Activated naive CD8-positive, alpha-beta T cell treated with anti-CD3 and anti-CD28 coated beads, Interleukin-2, amount 10 ng/mL, durations not matched to agents 7 days and 5 days (primary cell): ENCODE measurements at regions not wholly inside any gene's neighbourhood (a gene's known extent, or its start where the extent isn't known, plus 50 kb on each side); places are given as distances from the start of the nearest gene placed in this dataset.

Source experiments
- ATAC-seq: fragments of 150-1000 bp; cut with Tn5 transposase; one replicate; pipeline ENCODE4 v1.10.0; 2021; ENCODE audit warnings: low read depth, moderate library complexity
- POLR2A ChIA-PET: fragments of 350-600 bp; sonication (Branson Sonifier 250); formaldehyde crosslinking; loops from one replicate; lab custom pipeline; 2021; ENCODE audit warnings: antibody characterized with exemption; lab: Charles Lee
- DNase-seq: peaks from one replicate; pipeline ENCODE4 v3.0.0; 2021
- H3K27ac Mint-ChIP-seq: one replicate; pipeline ENCODE4 v1.8.0; 2022; ENCODE audit warnings: mild to moderate bottlenecking, mixed read lengths
- H3K27me3 Mint-ChIP-seq: one replicate; pipeline ENCODE4 v1.8.0; 2022; ENCODE audit warnings: mild to moderate bottlenecking, moderate library complexity, mixed read lengths
- H3K36me3 Mint-ChIP-seq: one replicate; pipeline ENCODE4 v1.8.0; 2021; ENCODE audit warnings: mild to moderate bottlenecking, mixed read lengths
- H3K4me1 Mint-ChIP-seq: one replicate; pipeline ENCODE4 v1.8.0; 2021; ENCODE audit warnings: mixed read lengths
- H3K4me3 Mint-ChIP-seq: one replicate; pipeline ENCODE4 v1.8.0; 2022; ENCODE audit warnings: mild to moderate bottlenecking, moderate library complexity, mixed read lengths
- H3K9me3 Mint-ChIP-seq: one replicate; pipeline ENCODE4 v1.8.0; 2021; ENCODE audit warnings: mixed read lengths

DNA sequence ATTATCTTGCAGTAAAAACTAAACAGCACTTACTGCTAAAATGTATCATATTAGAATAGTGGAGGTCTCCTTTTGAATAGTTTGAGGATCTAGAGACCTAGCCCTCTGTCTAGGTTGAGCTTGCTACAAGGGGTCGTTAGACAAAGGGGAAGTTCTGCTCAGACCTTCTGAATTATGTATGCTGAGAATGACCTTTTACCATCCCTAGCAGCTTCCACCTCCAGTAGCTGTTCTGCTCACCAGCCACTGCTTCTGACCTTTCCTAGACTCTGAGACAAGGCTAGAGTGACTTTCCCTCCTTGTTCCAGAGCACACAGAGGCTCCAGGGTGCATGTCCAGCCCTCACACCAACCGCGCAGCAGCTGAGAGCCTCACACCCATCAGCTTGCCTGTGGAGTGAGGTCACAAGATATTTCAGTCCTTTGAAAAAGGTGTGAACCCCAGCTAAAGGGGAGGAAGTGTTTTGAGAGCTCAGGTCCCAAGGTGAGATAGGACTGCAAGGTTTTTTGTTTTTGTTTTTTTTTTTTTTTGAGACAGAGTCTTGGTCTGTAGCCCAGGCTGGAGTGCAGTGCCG, 289.3 kb upstream of the TNP1 start:
- H3K27ac Mint-ChIP-seq: no peak overlapping the region
- no peak for DNase-seq
- POLR2A ChIA-PET: interaction anchor here (0.7 kb wide), 1 partner anchor 299 kb away, joined by 3 read pairs; no protein-coding TSS in a partner anchor
- H3K4me3 Mint-ChIP-seq: no peak overlapping the region
- H3K9me3 Mint-ChIP-seq: no peaks in the 10 kb centered on the region
- no peaks in the 10 kb centered on the region for H3K36me3 Mint-ChIP-seq
- H3K4me1 Mint-ChIP-seq: no peaks in the 10 kb centered on the region
- H3K27me3 Mint-ChIP-seq: peaks cover 39% of the 10 kb centered on the region
- no peak for ATAC-seq

DNA sequence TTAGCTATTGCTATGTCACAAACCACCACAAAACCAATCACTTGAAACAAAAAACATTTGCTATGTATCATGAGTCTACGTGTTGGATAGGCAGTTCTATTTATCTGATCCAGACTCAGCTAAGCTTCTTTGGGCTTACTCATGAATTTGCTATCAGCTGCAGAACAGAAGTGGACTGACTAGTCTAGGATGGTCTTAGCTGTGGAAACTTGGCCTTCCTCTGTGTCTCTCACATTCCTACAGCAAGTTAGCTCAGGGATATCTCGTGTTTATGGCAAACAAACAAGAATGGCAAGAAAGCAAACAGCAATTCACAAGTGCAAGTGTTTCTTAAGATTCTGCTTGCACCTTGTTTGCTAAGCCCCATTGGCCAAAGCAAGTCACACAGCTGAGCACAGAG, 288.0 kb upstream of the TNP1 start:
- peaks cover 34% of the 10 kb centered on the region for H3K27me3 Mint-ChIP-seq
- ATAC-seq: no peak
- POLR2A ChIA-PET: no interaction called here
- no peak overlapping the region for H3K27ac Mint-ChIP-seq
- no peaks in the 10 kb centered on the region for H3K9me3 Mint-ChIP-seq
- no peak overlapping the region for H3K4me3 Mint-ChIP-seq
- H3K4me1 Mint-ChIP-seq: no peaks in the 10 kb centered on the region
- H3K36me3 Mint-ChIP-seq: no peaks in the 10 kb centered on the region
- no peak for DNase-seq

- DNase-seq (no peak), ATAC-seq (no peak)
- H3K27ac Mint-ChIP-seq: no peak overlapping the region
- no peaks in the 10 kb centered on the region for H3K4me1 Mint-ChIP-seq
- H3K36me3 Mint-ChIP-seq: no peaks in the 10 kb centered on the region
- peaks cover 6% of the 10 kb centered on the region for H3K9me3 Mint-ChIP-seq
- peaks cover 33% of the 10 kb centered on the region for H3K27me3 Mint-ChIP-seq
- no peak overlapping the region for H3K4me3 Mint-ChIP-seq
- POLR2A ChIA-PET: no interaction called here
Observed at GRCh38 chr2:217146956-217147355, 287.1 kb upstream of the TNP1 start.

DNA sequence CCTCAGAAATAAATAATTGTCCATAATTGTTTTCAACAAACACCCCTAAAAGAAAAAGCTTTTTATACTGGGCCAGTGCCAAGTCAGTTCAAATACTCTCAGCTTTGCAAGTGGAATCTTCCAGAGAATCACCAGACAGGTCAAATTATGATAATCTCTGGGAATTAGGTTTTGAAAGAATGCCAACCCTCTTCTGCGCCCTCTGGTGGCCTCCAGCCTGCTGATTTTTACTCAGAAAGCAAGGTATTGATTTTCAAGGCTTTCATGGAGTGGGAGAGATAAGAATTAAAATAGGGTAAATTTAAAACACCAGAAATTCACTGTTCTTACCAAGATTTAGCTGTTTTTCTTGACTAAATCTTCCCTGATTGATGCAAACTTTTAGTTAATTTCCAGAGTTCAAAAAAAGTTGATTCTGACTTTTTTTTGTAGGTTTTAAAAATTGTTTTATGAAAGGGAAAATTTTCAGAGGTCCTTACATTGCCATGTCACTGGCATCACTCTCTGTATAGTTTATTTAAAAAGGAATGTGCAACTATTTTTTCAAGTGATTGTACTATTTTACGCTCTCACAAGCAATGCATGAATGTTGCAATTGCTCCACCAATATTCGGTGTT, 282.9 kb upstream of the TNP1 start:
- Mint-ChIP-seq H3K4me1 (no peaks in the 10 kb centered on the region), H3K9me3 (peaks cover 14% of the 10 kb centered on the region), H3K36me3 (peaks cover 3% of the 10 kb centered on the region), H3K27me3 (peaks cover 33% of the 10 kb centered on the region), H3K27ac (no peak overlapping the region), H3K4me3 (no peak overlapping the region)
- ATAC-seq (no peak), DNase-seq (no peak)
- POLR2A ChIA-PET: no interaction called here

DNA sequence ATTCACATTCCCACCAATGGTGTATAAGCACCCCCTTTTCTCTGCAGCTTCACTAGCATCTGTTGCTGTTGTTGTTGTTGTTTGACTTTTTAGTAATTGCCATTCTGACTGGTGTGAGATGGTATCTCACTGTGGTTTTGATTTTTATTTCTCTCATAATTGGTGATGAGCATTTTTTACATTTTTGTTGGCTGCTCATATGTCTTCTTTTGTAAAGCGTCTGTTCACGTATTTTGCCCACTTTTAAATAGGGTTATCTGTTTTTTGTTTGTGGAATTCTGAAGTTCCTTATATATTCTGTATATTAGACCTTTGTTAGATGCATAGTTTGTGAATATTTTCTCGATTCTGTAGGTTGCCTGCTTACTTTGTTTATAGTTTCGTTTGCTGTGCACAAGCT, 278.4 kb upstream of the TNP1 start:
- Mint-ChIP-seq H3K36me3 (peaks cover 5% of the 10 kb centered on the region), H3K4me3 (no peak overlapping the region), H3K9me3 (peaks cover 16% of the 10 kb centered on the region), H3K27me3 (peaks cover 32% of the 10 kb centered on the region), H3K4me1 (no peaks in the 10 kb centered on the region), H3K27ac (no peak overlapping the region)
- ATAC-seq (no peak), DNase-seq (no peak)
- POLR2A ChIA-PET: no interaction called here

DNA sequence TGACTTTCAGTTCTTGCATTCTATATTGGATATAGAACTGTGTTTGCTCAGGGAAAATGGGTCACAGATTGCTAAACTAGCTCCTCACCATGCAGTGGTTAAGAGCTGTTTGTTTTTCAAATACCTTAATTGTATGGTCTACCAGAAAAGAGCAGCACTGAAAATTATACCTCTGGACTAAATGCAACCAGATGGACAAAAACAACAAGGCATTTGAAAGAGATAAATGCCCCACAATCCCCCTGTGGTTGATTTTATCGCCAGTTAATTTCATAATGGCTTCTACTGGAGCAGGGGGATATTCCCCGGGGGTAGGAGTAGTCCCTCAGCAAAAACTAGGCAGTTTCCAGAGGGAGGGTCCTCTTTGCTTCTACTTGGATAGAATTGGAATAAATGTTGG, 267.9 kb upstream of the TNP1 start:
- H3K27ac Mint-ChIP-seq: no peak overlapping the region
- no peaks in the 10 kb centered on the region for H3K36me3 Mint-ChIP-seq
- DNase-seq: no peak
- H3K9me3 Mint-ChIP-seq: no peaks in the 10 kb centered on the region
- POLR2A ChIA-PET: no interaction called here
- no peak overlapping the region for H3K4me3 Mint-ChIP-seq
- no peak for ATAC-seq
- H3K4me1 Mint-ChIP-seq: no peaks in the 10 kb centered on the region
- peaks cover 29% of the 10 kb centered on the region for H3K27me3 Mint-ChIP-seq

DNA sequence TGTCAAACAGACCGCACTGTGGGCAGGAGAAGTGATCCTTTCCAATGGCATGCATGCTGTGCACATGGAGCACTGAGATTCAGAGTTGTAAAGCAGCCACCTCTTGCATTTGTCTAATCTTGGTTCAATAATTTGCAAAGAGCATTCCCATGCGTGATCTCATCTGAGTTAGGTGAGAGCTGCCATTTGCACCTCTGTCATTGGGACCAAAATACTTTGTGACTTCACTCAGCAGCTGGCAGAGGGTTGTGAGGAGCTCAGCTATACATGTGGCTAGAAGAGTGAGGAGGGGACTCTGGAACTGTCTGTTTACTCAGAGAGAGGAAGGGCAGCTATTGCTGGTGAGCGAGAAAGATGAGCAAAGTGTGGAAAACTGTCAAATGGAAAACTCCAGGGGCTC, 265.1 kb upstream of the TNP1 start:
- Mint-ChIP-seq H3K4me1 (no peaks in the 10 kb centered on the region), H3K4me3 (no peak overlapping the region), H3K27ac (no peak overlapping the region), H3K36me3 (no peaks in the 10 kb centered on the region), H3K27me3 (peaks cover 28% of the 10 kb centered on the region), H3K9me3 (no peaks in the 10 kb centered on the region)
- no peak for DNase-seq
- POLR2A ChIA-PET: no interaction called here
- no peak for ATAC-seq

DNA sequence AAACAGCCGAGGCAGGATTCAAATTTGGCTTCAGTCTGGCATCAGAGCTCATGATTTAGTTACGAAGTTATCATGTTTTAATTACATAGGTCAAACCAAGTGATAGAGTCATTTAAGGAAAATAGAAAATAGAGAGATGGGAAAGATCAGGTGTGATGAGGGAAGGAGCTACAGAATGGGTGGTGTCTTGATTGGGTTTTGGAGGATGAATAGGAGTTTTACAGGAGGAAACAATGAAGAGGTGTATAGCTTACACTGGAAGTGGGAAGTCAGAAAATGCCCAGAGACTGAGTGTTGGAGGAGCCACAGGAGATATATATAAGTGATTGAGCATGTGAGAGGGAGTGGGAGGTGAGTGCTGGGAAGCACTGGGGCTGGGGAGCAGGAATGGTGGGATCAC, 264.2 kb upstream of the TNP1 start:
- POLR2A ChIA-PET: no interaction called here
- DNase-seq (no peak), ATAC-seq (no peak)
- no peak overlapping the region for H3K4me3 Mint-ChIP-seq
- H3K9me3 Mint-ChIP-seq: no peaks in the 10 kb centered on the region
- H3K4me1 Mint-ChIP-seq: no peaks in the 10 kb centered on the region
- peaks cover 28% of the 10 kb centered on the region for H3K27me3 Mint-ChIP-seq
- H3K36me3 Mint-ChIP-seq: no peaks in the 10 kb centered on the region
- no peak overlapping the region for H3K27ac Mint-ChIP-seq

- POLR2A ChIA-PET: no interaction called here
- Mint-ChIP-seq H3K27ac (no peak overlapping the region), H3K36me3 (no peaks in the 10 kb centered on the region), H3K9me3 (peaks cover 1% of the 10 kb centered on the region), H3K4me1 (peaks cover 7% of the 10 kb centered on the region), H3K4me3 (no peak overlapping the region), H3K27me3 (peaks cover 23% of the 10 kb centered on the region)
- DNase-seq (no peak), ATAC-seq (no peak)
Observed at GRCh38 chr2:217121565-217121964, 261.7 kb upstream of the TNP1 start.

DNA sequence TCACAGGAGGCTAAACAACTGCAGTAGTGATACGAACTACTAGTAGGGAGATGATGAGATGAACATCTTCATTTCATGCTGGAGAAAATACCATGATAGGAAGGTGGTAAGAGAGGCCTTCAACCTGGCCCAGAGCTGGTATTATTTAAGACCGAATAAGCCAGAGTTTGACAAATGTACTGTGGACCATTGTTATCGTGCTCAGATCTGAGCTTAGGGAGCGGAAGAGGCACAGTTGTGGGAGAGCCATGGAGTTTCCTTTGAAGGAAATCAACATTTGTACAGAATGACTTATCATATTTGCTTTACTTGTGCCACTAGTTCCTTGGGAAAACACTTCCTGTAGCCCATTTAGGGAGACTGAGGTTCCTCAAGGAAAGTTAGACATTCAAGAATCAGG, 260.6 kb upstream of the TNP1 start:
- POLR2A ChIA-PET: no interaction called here

DNA sequence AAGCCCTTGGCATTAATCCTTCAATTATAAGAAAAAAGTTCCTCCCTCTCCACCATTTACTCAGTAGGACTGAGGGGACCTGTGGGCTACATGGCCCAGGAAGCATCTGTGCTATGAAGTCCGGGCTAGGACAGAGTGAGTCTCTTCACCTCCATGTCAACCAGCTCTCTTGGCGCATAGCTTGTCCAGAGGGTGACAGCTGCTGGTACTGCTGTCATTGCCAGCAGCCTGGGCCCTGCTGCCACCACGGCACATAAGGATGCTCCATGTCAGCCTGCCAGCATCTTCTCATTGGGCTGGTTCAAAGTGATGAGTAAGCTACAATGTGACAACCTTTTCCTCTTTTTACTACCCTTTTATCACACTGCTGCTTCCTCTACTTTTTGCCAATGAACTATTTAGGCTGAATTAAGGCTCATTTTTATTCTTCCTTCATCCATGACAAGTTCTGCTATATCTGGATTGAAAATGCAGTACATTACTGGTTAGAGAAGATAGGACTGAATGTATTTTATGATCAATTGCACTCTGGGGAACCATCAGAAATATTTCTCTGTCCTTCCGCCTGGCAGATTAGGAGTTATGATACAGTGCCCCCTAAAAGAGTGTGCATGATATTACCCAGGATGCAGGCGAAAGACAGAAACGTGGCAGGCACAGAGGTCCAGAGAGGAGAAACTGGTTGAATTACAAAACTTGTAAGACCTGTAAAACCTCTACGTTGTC, 258.9 kb upstream of the TNP1 start:
- Mint-ChIP-seq H3K4me3 (no peak overlapping the region), H3K4me1 (peaks cover 7% of the 10 kb centered on the region), H3K27me3 (peaks cover 23% of the 10 kb centered on the region), H3K27ac (no peak overlapping the region), H3K36me3 (no peaks in the 10 kb centered on the region), H3K9me3 (peaks cover 1% of the 10 kb centered on the region)
- ATAC-seq (no peak), DNase-seq (no peak)
- POLR2A ChIA-PET: no interaction called here

More for the DNA sequence above, 260.6 kb upstream of the TNP1 start:
- Mint-ChIP-seq H3K9me3 (peaks cover 1% of the 10 kb centered on the region), H3K4me3 (no peak overlapping the region), H3K27me3 (peaks cover 28% of the 10 kb centered on the region), H3K27ac (no peak overlapping the region), H3K4me1 (peaks cover 7% of the 10 kb centered on the region), H3K36me3 (no peaks in the 10 kb centered on the region)
- DNase-seq (no peak), ATAC-seq (no peak)

GRCh38 chr2:217117523-217117922, 257.7 kb upstream of the TNP1 start:
- Mint-ChIP-seq H3K27ac (no peak overlapping the region), H3K4me1 (peaks cover 7% of the 10 kb centered on the region), H3K27me3 (peaks cover 22% of the 10 kb centered on the region), H3K36me3 (no peaks in the 10 kb centered on the region), H3K9me3 (peaks cover 1% of the 10 kb centered on the region), H3K4me3 (no peak overlapping the region)
- no peak for DNase-seq
- POLR2A ChIA-PET: no interaction called here
- no peak for ATAC-seq

- H3K27ac Mint-ChIP-seq: no peak overlapping the region
- DNase-seq (no peak), ATAC-seq (no peak)
- peaks cover 1% of the 10 kb centered on the region for H3K9me3 Mint-ChIP-seq
- H3K36me3 Mint-ChIP-seq: no peaks in the 10 kb centered on the region
- no peak overlapping the region for H3K4me3 Mint-ChIP-seq
- H3K27me3 Mint-ChIP-seq: peaks cover 17% of the 10 kb centered on the region
- peaks cover 7% of the 10 kb centered on the region for H3K4me1 Mint-ChIP-seq
- POLR2A ChIA-PET: no interaction called here
Observed at GRCh38 chr2:217116610-217117009, 256.7 kb upstream of the TNP1 start.

DNA sequence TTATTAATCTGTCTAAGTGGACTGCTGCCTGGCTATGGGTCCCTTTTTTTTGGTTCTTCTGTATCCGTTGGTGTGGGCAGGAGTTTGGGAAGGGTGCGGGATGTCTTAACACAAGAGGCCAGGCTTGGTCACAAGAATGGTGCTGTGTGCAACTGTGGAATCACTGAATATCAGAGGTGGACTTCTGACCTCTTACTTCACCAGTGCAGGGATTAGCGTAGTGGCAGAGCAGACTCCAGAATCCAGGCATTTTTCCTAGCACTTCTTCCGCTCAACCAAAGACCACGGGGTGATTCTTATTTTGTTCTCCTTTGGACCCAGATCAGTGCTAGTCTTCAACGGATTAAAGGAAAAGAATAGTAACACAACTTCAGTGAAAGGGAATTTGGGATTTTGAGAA, 254.3 kb upstream of the TNP1 start:
- ATAC-seq (no peak), DNase-seq (no peak)
- peaks cover 7% of the 10 kb centered on the region for H3K4me1 Mint-ChIP-seq
- POLR2A ChIA-PET: no interaction called here
- no peak overlapping the region for H3K27ac Mint-ChIP-seq
- H3K9me3 Mint-ChIP-seq: peaks cover 4% of the 10 kb centered on the region
- H3K36me3 Mint-ChIP-seq: no peaks in the 10 kb centered on the region
- H3K4me3 Mint-ChIP-seq: no peak overlapping the region
- H3K27me3 Mint-ChIP-seq: peaks cover 23% of the 10 kb centered on the region
